A673 (cell line): ENCODE measurements at regions not wholly inside any gene's neighbourhood (a gene's known extent, or its start where the extent isn't known, plus 50 kb on each side); places are given as distances from the start of the nearest gene placed in this dataset.

Experiments
- BruUV-seq: library from RNA; stranded (reverse); fragments of 400-500 nt; replicated peaks from 2 replicates; lab custom pipeline; 2021; lab: Mats Ljungman, UMichigan
- CTCF ChIA-PET: fragments of 300-600 bp; sonication (Branson Sonifier 250); formaldehyde crosslinking; loops from one replicate; lab custom pipeline; 2022; ENCODE audit warnings: antibody characterized with exemption; lab: Charles Lee
- POLR2A ChIA-PET: fragments of 300-600 bp; sonication (Branson Sonifier 250); formaldehyde crosslinking; loops from one replicate; lab custom pipeline; 2022; ENCODE audit warnings: antibody characterized with exemption; ENCODE audit not compliant: low non-redundant PET; lab: Charles Lee
- DNase-seq: peaks from one replicate; pipeline ENCODE4 v3.0.0-alpha.2; 2015; ENCODE audit warnings: low spot score
- H3K27ac ChIP-seq: fragments of 200-600 bp; sonication (generic); 2 replicates; pipeline ENCODE4 v1.5.1; 2016; ENCODE audit warnings: mixed run types, low read depth, mild to moderate bottlenecking, mixed read lengths, antibody characterized with exemption, low read length; ENCODE audit not compliant: poor library complexity, severe bottlenecking
- H3K27me3 ChIP-seq: fragments of 200-600 bp; sonication (generic); replicated peaks from 2 replicates; pipeline ENCODE4 v1.6.1; 2017; ENCODE audit warnings: mixed run types, low read depth, mild to moderate bottlenecking, mixed read lengths, antibody characterized with exemption, low read length; ENCODE audit not compliant: insufficient read depth, poor library complexity
- H3K36me3 ChIP-seq: fragments of 200-600 bp; sonication (generic); 2 replicates; pipeline ENCODE4 v1.6.1; 2016; ENCODE audit warnings: mixed run types, mild to moderate bottlenecking, mixed read lengths, antibody characterized with exemption, low read length; ENCODE audit not compliant: insufficient read depth, poor library complexity, severe bottlenecking
- H3K4me1 ChIP-seq: fragments of 200-600 bp; sonication (generic); 2 replicates; pipeline ENCODE4 v1.6.1; 2017; ENCODE audit warnings: mixed run types, mild to moderate bottlenecking, mixed read lengths, antibody characterized with exemption, low read length; ENCODE audit not compliant: insufficient read depth, poor library complexity, severe bottlenecking
- H3K4me3 ChIP-seq: fragments of 200-600 bp; sonication (generic); 2 replicates; pipeline ENCODE4 v1.5.1; 2016; ENCODE audit warnings: low read depth, mixed run types, mild to moderate bottlenecking, mixed read lengths, low read length; ENCODE audit not compliant: poor library complexity, severe bottlenecking
- H3K9me3 ChIP-seq: fragments of 200-600 bp; sonication (generic); 2 replicates; pipeline ENCODE4 v1.6.1; 2016; ENCODE audit warnings: mixed run types, low read depth, mild to moderate bottlenecking, mixed read lengths, antibody characterized with exemption, low read length; ENCODE audit not compliant: poor library complexity, severe bottlenecking
- CTCF ChIP-seq: fragments of 300-800, 200-600 bp; sonication (generic); conservative IDR thresholded peaks from 2 replicates; pipeline ENCODE4 v1.5.1; 2017; ENCODE audit warnings: low read depth, mild to moderate bottlenecking, antibody characterized with exemption, low read length, moderate library complexity, mixed read lengths
- EZH2 ChIP-seq: fragments of 200-600 bp; sonication (generic); IDR thresholded peaks from 2 replicates; pipeline ENCODE4 v1.6.1; 2017; ENCODE audit warnings: borderline replicate concordance, low read depth, mild to moderate bottlenecking, mixed read lengths, antibody characterized with exemption, low read length; ENCODE audit not compliant: poor library complexity, severe bottlenecking
- intact Hi-C: fragments of 100-400 bp; cut with micrococcal nuclease; formaldehyde crosslinking; loops from one replicate; pipeline ENCODE4 v1.10.0; 2022; ENCODE audit not compliant: unreplicated experiment

DNA sequence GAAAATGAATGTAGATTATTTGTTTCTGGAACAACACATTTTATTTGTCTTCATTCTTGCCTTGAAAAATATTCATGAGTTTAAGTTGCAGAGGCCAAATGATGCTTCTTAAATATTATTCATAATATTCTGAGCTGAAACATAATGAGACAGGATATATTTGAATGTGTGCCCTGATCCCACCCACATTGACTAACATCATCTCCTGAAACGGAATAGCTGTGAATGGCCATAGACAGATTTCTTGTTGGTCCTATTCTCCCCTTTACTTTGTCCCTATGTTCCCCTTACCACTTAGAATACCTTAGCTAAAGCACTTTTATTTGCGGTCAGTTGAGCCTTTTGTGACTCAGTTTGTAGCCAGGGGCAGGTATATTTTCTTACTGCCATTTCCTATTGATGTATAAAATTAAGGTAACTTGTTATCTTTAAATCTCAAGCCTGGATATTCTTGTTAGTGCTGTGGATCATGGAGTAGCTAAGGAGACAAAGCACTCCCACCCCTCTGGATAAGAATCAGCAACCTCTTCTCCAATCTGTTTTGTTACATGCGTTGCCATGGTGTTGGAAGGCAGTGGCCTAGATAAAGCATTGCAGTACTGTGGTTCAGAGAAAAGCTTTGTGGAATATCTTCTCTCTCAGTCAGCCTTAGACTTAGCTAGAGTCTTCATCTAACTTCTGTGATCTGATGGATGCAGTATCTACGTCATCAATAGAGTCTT, 478.5 kb upstream of the DEPDC1 start:
- ChIA-PET CTCF (no interaction called here), POLR2A (interaction anchor here (0.6 kb wide), 1 partner anchor 697 kb away, joined by 4 read pairs; no protein-coding TSS in a partner anchor)
- intact Hi-C loops, result no loop called here
- TF ChIP-seq EZH2, result no peak
- no peak for TF ChIP-seq CTCF
- no peaks in the 10 kb centered on the region for H3K4me1 ChIP-seq
- H3K36me3 ChIP-seq, result no peaks in the 10 kb centered on the region
- H3K4me3 ChIP-seq, result no peak overlapping the region
- BruUV-seq, result no TSS peak
- no peaks in the 10 kb centered on the region for H3K9me3 ChIP-seq
- no peaks in the 10 kb centered on the region for H3K27me3 ChIP-seq
- no peak for DNase-seq
- H3K27ac ChIP-seq, result no peak overlapping the region

DNA sequence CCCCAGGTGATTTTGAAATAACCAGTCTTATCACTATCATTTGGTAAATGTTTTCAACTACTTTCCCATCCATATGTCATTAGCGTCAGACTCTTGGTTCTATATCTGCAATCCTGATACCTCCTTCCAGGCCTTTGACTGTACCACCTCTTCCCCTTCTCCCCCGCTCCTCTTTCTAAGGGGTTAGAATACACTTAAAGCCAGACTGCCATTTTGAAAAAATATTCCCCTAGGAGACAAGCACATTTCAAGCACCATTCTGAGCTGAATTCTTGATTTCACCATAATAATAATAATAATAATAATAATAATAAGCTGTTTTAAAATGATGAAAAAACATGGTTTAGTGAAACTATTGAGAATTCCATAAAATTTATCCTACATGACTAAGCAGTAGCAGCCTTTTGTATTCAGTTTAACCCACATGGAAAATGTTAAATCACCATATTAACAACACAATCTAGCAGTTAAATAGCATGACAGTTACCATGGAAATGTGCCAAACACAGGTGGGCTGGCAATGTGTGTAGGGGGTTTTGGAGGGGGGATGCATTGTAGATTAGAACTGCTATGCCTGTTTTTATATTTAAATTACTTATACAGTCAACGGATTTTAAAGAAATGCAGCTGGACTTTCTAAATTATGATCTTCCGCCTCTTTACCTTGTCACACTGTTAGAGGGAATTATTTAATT, 480.2 kb upstream of the DEPDC1 start:
- Histone ChIP-seq H3K27me3 (no peaks in the 10 kb centered on the region), H3K27ac (no peak overlapping the region), H3K4me1 (no peaks in the 10 kb centered on the region), H3K9me3 (no peaks in the 10 kb centered on the region), H3K4me3 (no peak overlapping the region), H3K36me3 (no peaks in the 10 kb centered on the region)
- TF ChIP-seq EZH2 (no peak), CTCF (no peak)
- no TSS peak for BruUV-seq
- intact Hi-C loops, result no loop called here
- DNase-seq, result no peak
- POLR2A ChIA-PET, result no interaction called here
- CTCF ChIA-PET, result no interaction called here

DNA sequence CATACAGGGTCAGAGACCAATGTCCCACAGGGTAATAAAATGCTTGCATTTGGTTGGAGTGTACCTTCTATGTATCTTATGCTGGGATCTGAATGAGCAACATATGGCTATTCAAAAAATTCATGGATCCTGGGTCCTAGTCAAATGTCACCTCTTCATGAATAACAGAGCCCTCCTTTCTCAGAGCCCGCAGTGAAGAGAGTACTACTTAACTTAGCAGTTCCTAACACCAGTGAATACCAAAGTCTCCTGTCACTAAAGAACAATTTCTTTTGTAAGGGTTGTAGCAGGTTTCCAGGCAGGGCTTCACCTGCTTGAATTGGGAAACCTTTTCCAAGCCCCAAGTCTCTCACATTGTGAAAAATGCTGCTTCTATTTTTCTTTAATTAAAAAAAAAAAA, 483.0 kb upstream of the DEPDC1 start:
- TF ChIP-seq CTCF (no peak), EZH2 (no peak)
- POLR2A ChIA-PET, result no interaction called here
- intact Hi-C loops, result no loop called here

More for the DNA sequence above, 483.0 kb upstream of the DEPDC1 start:
- Histone ChIP-seq H3K4me3 (no peak overlapping the region), H3K9me3 (no peaks in the 10 kb centered on the region), H3K36me3 (no peaks in the 10 kb centered on the region), H3K27me3 (no peaks in the 10 kb centered on the region), H3K27ac (no peak overlapping the region), H3K4me1 (no peaks in the 10 kb centered on the region)
- no peak for DNase-seq
- CTCF ChIA-PET, result no interaction called here
- BruUV-seq, result no TSS peak
